SU-DHL-6 (cell line): ENCODE measurements at regions not wholly inside any gene's neighbourhood (a gene's known extent, or its start where the extent isn't known, plus 50 kb on each side); places are given as distances from the start of the nearest gene placed in this dataset.

Experiments
- H2AFZ ChIP-seq: fragments of 200-600 bp; sonication (generic); 2 replicates; pipeline ENCODE4 v1.6.1; 2014; ENCODE audit warnings: low read depth, mild to moderate bottlenecking, moderate library complexity, mixed read lengths, antibody characterized with exemption, low read length; ENCODE audit not compliant: severe bottlenecking
- H3F3A ChIP-seq: fragments of 200-600 bp; shearing (Covaris generic); 2 replicates; pipeline ENCODE4 v1.6.0; 2016; ENCODE audit warnings: antibody characterized with exemption, mild to moderate bottlenecking; ENCODE audit not compliant: insufficient read depth
- H3K27ac ChIP-seq: fragments of 200-600 bp; sonication (generic); 2 replicates; pipeline ENCODE4 v1.5.1; 2016; ENCODE audit warnings: low read depth, mild to moderate bottlenecking, low read length, moderate library complexity, mixed read lengths
- H3K27me3 ChIP-seq: fragments of 200-600 bp; sonication (generic), shearing (Covaris generic); 2 replicates; pipeline ENCODE4 v1.6.0; 2014; ENCODE audit warnings: mild to moderate bottlenecking, low read length
- H3K36me3 ChIP-seq: fragments of 200-600 bp; sonication (generic); 2 replicates; pipeline ENCODE4 v1.6.1; 2014; ENCODE audit warnings: mild to moderate bottlenecking, low read length, mixed read lengths
- H3K4me2 ChIP-seq: fragments of 300-600, 200-600 bp; shearing (Covaris generic), sonication (generic); 2 replicates; pipeline ENCODE4 v1.6.0; 2014; ENCODE audit warnings: low read length, low read depth, mild to moderate bottlenecking; ENCODE audit not compliant: poor library complexity, severe bottlenecking
- H3K4me3 ChIP-seq: fragments of 200-600 bp; sonication (generic); 2 replicates; pipeline ENCODE4 v1.5.1; 2014; ENCODE audit warnings: antibody characterized with exemption, low read length, mild to moderate bottlenecking, mixed read lengths; ENCODE audit not compliant: insufficient read depth, poor library complexity, severe bottlenecking
- H3K79me2 ChIP-seq: fragments of 200-600 bp; sonication (generic); 2 replicates; pipeline ENCODE4 v1.6.1; 2014; ENCODE audit warnings: mild to moderate bottlenecking, low read length, moderate library complexity; ENCODE audit not compliant: insufficient read depth
- H3K9ac ChIP-seq: fragments of 200-600 bp; sonication (generic); 2 replicates; pipeline ENCODE4 v1.7.0; 2014; ENCODE audit warnings: mild to moderate bottlenecking, low read length
- H3K9me2 ChIP-seq: fragments of 200-600 bp; sonication (generic); replicated peaks from 2 replicates; pipeline ENCODE4 v1.6.1; 2014; ENCODE audit warnings: low read length; ENCODE audit not compliant: insufficient read depth
- H3K9me3 ChIP-seq: fragments of 200-600 bp; sonication (generic); 2 replicates; pipeline ENCODE4 v1.6.1; 2014; ENCODE audit warnings: low read length, mixed read lengths; ENCODE audit not compliant: insufficient read depth
- H4K20me1 ChIP-seq: fragments of 200-600 bp; sonication (generic); 2 replicates; pipeline ENCODE4 v1.6.1; 2014; ENCODE audit warnings: low read depth, mild to moderate bottlenecking, antibody characterized with exemption, low read length, moderate library complexity, mixed read lengths
- EZH2phosphoT487 ChIP-seq: fragments of 200-600 bp; sonication (generic), shearing (Covaris generic); conservative IDR thresholded peaks from 2 replicates; pipeline ENCODE4 v1.6.1; 2018; ENCODE audit warnings: mild to moderate bottlenecking, antibody characterized with exemption, low read length, moderate library complexity, mixed read lengths
- TF ChIP-seq, protein P1 (sequence below): fragments of 200-600 bp; sonication (generic); IDR thresholded peaks from one replicate; pipeline ENCODE4 v1.5.1; 2017; ENCODE audit warnings: antibody characterized with exemption, mild to moderate bottlenecking, low read length, moderate library complexity; ENCODE audit not compliant: insufficient read depth, poor library complexity, severe bottlenecking

DNA sequence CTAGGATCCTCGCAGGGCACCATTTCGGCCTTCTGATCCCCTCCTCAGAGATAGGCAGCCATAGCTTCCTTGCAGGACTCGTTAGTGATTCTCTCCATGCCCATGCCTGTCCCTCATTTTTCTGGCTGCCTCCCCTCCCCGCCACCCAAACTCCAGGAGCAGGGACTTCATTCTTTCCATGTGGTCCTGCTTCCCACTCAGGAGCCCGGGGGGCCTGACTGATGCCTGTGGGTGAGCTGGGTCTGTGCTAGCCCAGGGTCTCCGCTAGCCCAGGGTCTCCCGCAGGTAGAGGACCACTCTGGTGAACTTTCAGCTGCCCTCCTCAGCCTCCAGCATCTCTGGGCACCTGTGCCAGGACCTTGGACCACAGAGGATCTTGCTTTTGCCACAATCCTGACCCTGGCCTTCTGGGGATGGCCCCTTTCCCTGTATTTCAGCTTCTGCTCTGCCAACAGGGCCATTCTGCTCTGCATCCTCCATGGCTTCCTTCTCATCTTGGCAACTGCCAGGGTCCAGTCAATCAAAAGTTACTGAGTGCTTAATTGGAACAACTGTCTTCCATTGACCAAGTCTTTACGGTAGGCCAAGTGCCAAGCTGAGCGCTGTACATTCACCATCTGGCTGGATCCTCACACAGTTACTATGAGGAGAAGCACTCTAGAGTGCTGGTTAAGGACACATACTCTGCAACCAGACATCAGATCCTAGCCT lies 152.2 kb downstream of the EFNB1 start:
- H3F3A ChIP-seq, result no peaks in the 10 kb centered on the region
- no peak overlapping the region for H3K4me3 ChIP-seq
- no peaks in the 10 kb centered on the region for H3K36me3 ChIP-seq
- H3K79me2 ChIP-seq, result no peaks in the 10 kb centered on the region
- H3K9me2 ChIP-seq, result no peaks in the 10 kb centered on the region
- no peak overlapping the region for H2AFZ ChIP-seq
- H3K9me3 ChIP-seq, result no peaks in the 10 kb centered on the region
- no peak overlapping the region for H3K27ac ChIP-seq
- no peak overlapping the region for H3K4me2 ChIP-seq
- H4K20me1 ChIP-seq, result no peaks in the 10 kb centered on the region
- TF ChIP-seq EZH2phosphoT487, result no peak
- TF ChIP-seq, protein P1, sequence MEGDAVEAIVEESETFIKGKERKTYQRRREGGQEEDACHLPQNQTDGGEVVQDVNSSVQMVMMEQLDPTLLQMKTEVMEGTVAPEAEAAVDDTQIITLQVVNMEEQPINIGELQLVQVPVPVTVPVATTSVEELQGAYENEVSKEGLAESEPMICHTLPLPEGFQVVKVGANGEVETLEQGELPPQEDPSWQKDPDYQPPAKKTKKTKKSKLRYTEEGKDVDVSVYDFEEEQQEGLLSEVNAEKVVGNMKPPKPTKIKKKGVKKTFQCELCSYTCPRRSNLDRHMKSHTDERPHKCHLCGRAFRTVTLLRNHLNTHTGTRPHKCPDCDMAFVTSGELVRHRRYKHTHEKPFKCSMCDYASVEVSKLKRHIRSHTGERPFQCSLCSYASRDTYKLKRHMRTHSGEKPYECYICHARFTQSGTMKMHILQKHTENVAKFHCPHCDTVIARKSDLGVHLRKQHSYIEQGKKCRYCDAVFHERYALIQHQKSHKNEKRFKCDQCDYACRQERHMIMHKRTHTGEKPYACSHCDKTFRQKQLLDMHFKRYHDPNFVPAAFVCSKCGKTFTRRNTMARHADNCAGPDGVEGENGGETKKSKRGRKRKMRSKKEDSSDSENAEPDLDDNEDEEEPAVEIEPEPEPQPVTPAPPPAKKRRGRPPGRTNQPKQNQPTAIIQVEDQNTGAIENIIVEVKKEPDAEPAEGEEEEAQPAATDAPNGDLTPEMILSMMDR, result no peak
- no peak overlapping the region for H3K9ac ChIP-seq
- no peaks in the 10 kb centered on the region for H3K27me3 ChIP-seq

DNA sequence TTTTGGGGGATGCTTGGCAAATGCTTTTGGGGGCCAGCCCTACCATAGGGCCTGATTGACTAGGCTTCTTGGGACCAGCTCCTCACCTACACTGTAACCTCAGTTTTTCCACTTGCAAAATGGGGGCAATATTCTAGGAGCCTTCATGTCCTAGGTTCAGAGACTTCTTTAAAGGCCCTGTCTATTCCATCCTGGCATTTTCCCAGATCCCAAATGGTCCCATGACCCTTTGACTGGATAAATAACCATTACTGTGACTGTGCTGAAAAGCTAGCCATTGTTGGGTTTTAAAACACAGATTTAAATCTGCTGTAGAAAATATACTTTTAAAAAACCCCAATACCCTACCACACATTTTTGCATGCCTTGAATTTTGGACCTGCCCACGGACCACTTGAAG lies 149.8 kb downstream of the EFNB1 start:
- no peak overlapping the region for H3K4me2 ChIP-seq
- no peak overlapping the region for H2AFZ ChIP-seq
- H3K9me2 ChIP-seq, result no peaks in the 10 kb centered on the region
- TF ChIP-seq, protein P1, result no peak
- no peak for TF ChIP-seq EZH2phosphoT487
- no peak overlapping the region for H3K27ac ChIP-seq
- no peak overlapping the region for H3K9ac ChIP-seq
- H3K4me3 ChIP-seq, result no peak overlapping the region
- no peaks in the 10 kb centered on the region for H3K36me3 ChIP-seq
- no peaks in the 10 kb centered on the region for H3K79me2 ChIP-seq
- no peaks in the 10 kb centered on the region for H3F3A ChIP-seq
- H3K9me3 ChIP-seq, result no peaks in the 10 kb centered on the region
- no peaks in the 10 kb centered on the region for H3K27me3 ChIP-seq
- no peaks in the 10 kb centered on the region for H4K20me1 ChIP-seq

DNA sequence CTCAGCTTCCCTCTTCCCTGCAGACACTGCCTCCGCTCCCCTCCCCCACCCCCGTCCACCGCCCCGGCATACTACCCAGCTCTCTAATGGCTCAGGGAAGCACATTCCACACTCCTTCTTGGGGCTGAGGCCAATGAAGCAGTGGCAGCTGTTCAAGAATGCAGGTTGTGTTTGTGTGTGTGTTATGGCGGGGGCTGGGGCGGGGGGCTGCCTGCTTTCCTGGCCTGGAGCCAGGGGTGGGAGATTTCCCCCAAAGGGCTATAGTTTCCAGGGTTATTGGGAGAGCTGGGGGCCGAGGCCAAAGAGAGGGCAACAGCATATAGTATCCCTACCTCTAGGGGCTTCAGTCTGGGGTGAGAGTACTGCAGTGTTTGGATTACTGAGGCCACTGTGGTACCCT lies 149.4 kb downstream of the EFNB1 start:
- Histone ChIP-seq H3K9me3 (no peaks in the 10 kb centered on the region), H4K20me1 (no peaks in the 10 kb centered on the region), H3K36me3 (no peaks in the 10 kb centered on the region), H2AFZ (no peak overlapping the region), H3K4me2 (no peak overlapping the region), H3F3A (no peaks in the 10 kb centered on the region), H3K9ac (no peak overlapping the region), H3K79me2 (no peaks in the 10 kb centered on the region), H3K4me3 (no peak overlapping the region), H3K9me2 (no peaks in the 10 kb centered on the region), H3K27me3 (no peaks in the 10 kb centered on the region), H3K27ac (no peak overlapping the region)
- TF ChIP-seq, protein P1, result no peak
